GM18951 (cell line): ENCODE measurements at regions not wholly inside any gene's neighbourhood (a gene's known extent, or its start where the extent isn't known, plus 50 kb on each side); places are given as distances from the start of the nearest gene placed in this dataset.
"Not testable (repeated sequence)": the region's sequence is repeated elsewhere in the genome, so short reads cannot be mapped to it uniquely, and the experiment has no call there.

Source experiments
- POLR2A ChIP-seq: IDR thresholded peaks from 4 replicates; pipeline ENCODE4 v1.6.1; 2011; ENCODE audit warnings: mild to moderate bottlenecking; ENCODE audit not compliant: insufficient read length, insufficient read depth; ENCODE audit errors: extremely low read depth
- in situ Hi-C: fragments of 300-500 bp; cut with MboI; formaldehyde crosslinking; loops from one replicate; pipeline ENCODE4 v1.12.0; 2022; ENCODE audit warnings: low sequenced_read_pairs, mixed read lengths, inconsistent platforms; ENCODE audit not compliant: unreplicated experiment

DNA sequence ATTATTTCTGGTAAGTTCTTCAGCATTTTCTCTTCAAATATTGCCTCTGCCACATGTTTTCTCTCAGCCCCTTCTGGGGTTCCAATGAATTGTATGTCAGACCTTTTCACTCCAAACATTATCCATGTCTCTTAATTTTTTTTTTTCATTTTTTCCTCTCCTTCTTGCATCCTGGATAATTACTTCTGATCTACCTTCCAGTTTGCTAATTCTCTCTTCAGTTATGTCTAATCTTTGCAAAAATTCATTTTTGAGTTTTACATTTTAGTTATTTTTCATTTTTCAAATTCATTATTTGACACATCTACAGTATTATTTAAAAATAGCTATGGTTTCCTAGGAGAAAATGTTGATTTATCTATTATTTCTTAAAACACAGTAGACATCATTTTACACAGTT, 271.7 kb downstream of the TFAP2B start:
- in situ Hi-C loops: no loop called here
- TF ChIP-seq POLR2A: no peak

DNA sequence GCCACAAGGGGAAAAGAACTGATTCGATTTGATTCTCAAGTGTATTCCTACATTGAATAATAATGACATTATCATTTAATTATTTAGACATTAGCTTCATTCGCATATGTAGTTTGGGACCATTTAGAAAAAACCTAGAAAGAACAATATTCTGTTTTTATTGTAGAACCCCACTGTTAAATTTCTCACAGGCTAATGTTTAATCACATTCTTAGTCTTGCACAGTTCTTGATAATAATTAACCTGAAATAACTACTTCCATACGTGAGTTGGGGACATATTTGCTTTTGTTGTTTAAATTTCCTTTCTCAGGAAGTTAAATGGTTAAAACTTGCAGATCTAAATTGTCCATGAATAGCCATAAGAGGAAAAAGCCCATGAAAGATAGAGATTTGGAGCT, 275.2 kb downstream of the TFAP2B start:
- TF ChIP-seq POLR2A: no peak
- in situ Hi-C loops: no loop called here

GRCh38 chr6:51094271-51094670, 275.6 kb downstream of the TFAP2B start:
- in situ Hi-C loops: no loop called here
- TF ChIP-seq POLR2A: no peak

- in situ Hi-C loops: no loop called here
- no peak for TF ChIP-seq POLR2A
Observed at GRCh38 chr6:51098246-51098645, 279.6 kb downstream of the TFAP2B start.

DNA sequence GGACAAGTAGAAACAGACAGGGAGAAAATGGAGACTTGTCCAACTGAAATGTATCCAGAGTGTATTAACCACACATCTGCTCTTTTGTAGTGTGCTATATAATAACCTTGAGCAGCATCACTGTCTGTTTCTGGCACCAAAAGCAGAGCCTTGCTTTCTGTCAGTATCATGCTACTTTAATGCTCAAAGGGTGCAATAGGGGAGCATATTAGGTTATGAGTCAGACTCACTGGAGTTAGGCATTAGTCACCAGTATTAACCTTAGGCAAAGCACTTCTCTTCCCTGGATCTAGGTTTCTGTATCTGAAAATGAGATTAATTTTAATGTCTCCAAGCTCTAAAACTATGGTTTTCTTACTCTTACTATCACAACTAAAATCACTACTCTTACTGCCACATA, 280.1 kb downstream of the TFAP2B start:
- no peak for TF ChIP-seq POLR2A
- in situ Hi-C loops: no loop called here

DNA sequence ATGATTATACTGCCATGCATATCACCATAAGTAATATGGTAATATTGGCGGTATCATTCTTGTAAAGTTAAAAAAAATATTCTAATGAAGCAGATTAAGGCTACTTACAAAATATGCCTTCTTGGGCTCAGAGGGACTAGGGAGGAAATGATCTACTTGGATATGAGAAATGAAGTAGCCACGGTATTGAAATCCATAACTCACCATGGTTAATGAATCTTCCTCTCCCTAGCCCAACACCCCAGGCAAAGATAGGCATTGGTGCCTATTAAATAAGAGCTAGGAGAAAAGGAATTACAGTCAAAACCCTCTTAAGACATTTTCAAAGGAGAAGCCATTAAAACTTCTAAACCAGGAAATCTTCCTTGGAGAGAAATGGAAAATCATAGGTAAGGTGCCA, 280.5 kb downstream of the TFAP2B start:
- in situ Hi-C loops: no loop called here

GRCh38 chr6:51105357-51105756, 286.7 kb downstream of the TFAP2B start:
- in situ Hi-C loops: no loop called here

More for the DNA sequence above, 280.5 kb downstream of the TFAP2B start:
- no peak for TF ChIP-seq POLR2A

DNA sequence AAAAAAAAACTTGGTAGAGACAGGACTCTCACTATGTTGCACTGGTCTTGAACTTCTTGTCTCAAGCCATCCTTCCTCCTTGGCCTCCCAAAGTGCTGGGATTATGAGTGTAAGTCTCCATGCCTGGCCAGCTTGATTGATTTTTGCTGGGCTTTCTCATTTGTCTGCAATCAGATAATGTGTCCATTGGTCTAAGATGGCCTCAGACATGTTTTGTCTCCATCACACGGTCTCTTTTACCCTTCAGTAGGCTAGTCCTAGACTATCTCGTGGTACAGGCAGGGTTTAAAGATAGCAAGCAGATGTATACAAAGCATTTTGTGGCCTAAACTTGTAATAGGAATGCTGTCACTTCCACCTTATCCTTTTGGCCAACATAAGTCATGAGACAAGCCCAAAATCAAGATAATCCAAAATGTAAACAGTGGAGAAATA, 289.1 kb downstream of the TFAP2B start:
- in situ Hi-C loops: no loop called here
- TF ChIP-seq POLR2A: no peak

More at GRCh38 chr6:51105357-51105756, 286.7 kb downstream of the TFAP2B start:
- no peak for TF ChIP-seq POLR2A

DNA sequence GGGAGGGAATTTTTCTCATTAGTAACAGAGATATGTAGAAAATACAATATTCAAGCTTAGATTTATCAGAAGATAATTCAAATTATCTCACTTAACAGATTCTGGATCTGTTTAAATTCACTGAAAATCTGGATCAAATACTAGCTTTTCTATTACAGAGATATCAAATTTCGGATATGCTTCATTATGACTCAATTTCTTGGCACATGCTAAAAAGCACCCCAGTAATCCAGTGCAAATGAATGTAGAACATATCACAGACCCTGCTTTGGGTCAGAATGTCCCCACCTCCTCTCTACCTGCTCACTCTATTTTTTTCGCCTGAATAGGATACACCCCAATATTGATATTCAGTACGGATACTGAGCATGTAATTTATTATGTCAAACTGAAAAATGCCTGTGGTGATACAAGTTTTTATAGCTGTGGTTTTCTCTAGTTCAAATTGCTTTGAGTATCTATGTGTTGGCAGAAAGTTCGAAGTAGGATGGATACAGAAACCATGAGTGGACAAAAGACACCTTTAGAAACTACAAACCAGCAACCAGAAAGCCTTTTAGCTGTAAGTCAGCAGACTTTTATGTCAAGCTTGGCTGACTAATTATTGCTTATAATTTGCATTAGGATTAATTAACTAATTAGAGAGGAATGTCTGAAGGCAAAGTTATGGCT, 290.0 kb downstream of the TFAP2B start:
- no peak for TF ChIP-seq POLR2A
- in situ Hi-C loops: no loop called here

DNA sequence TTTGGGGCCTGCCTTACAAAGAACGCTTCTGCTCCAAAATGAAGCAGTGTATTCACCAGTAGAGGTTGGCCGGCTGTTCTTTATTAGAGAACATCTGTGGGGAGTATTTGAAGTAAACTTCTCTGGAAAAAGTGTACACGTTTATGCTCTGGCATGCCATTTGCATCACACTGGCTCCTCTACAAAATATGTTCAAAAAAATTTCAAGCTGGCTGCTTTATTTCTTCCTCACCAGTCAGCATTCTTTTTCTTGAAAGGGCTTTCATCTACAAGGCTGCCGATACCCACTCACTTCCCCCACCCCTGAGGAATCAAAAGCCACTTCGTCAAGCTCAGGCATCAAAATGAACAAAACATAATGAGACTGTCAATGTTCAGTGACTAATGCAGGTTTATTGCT, 294.1 kb downstream of the TFAP2B start:
- in situ Hi-C loops: no loop called here
- TF ChIP-seq POLR2A: no peak

- TF ChIP-seq POLR2A: no peak
- in situ Hi-C loops: no loop called here
Observed at GRCh38 chr6:51116723-51117122, 298.1 kb downstream of the TFAP2B start.

DNA sequence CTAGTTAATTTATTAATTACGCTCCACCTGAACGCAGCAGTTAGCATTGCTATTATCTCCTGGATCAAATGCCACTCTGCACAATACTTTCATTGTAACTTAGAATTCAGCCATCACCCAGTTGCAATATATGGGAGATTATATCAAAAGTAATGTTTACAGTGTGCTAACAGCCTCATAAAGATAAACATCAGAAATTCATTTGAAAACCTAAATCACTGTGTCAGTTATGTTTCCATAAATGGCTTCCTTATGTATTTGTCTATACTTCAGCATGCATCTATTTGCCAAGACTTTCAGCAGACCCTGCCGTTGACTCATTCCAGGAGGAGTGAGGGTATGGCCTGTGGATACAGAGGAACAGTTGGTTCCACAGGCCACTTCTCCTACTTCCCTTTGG, 300.1 kb downstream of the TFAP2B start:
- no peak for TF ChIP-seq POLR2A
- in situ Hi-C loops: no loop called here

- no peak for TF ChIP-seq POLR2A
- in situ Hi-C loops: no loop called here
Observed at GRCh38 chr6:51120016-51120415, 301.3 kb downstream of the TFAP2B start.

DNA sequence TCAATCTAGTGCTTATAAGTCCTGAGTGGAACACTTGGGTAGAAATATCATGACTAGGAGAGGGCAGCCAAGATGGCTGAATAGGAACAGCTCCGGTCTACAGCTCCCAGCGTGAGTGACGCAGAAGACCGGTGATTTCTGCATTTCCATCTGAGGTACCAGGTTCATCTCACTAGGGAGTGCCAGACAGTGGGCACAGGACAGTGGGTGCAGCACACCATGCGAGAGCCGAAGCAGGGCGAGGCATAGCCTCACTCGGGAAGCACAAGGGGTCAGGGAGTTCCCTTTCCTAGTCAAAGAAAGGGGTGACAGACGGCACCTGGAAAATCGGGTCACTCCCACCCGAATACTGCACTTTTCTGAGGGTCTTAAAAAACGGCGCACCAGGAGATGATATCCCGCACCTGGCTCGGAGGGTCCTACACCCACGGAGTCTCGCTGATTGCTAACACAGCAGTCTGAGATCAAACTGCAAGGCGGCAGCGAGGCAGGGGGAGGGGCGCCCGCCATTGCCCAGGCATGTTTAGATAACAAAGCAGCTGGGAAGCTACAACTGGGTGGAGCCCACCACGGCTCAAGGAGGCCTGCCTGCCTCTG, 302.8 kb downstream of the TFAP2B start:
- in situ Hi-C loops: not testable (repeated sequence)
